Eye (tissue), 1 donor: ENCODE measurements at regions not wholly inside any gene's neighbourhood (a gene's known extent, or its start where the extent isn't known, plus 50 kb on each side); places are given as distances from the start of the nearest gene placed in this dataset.
"Not testable (repeated sequence)": the region's sequence is repeated elsewhere in the genome, so short reads cannot be mapped to it uniquely, and the experiment has no call there.

Experiments
- DNase-seq: peaks from one replicate; pipeline ENCODE4 v3.0.0-alpha.2; 2015

GRCh38 chr6:165842281-165842936, 179.4 kb upstream of the PDE10A start:
- DNase-seq: no peak

DNA sequence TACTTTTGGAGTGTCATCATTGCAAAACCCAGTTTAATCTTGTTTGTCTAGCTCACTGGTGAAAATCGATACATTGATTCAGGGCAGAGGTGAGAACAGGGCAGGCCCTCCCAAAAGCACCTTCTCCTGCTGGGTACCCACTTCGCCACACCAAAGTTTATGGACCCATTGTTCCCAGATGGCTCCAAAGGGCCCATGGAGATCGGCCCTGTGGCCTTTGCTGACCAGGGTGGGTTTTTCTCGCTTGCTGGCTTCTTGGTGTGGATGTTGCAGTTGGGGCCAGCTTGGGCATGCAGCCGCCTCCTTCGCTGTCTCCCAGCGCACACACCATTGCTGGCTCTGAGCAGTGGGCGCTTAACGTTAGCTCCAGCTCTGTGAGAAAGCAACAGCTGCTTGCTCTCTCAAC, 178.1 kb upstream of the PDE10A start:
- DNase-seq: no peak

GRCh38 chr6:165837948-165838745, 175.1 kb upstream of the PDE10A start:
- DNase-seq: no peak

DNA sequence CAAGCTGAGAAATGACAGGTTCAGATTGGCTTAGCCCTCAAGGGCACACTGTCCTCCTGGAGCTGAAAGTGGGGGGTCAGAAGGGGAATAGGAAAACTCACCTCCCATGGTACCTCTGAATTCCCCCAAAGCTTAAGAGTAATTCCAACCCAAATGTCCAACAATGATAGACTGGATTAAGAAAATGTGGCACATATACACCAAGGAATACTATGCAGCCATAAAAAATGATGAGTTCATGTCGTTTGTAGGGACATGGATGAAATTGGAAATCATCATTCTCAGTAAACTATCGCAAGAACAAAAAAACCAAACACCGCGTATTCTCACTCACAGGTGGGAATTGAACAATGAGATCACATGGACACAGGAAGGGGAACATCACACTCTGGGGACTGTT, 173.6 kb upstream of the PDE10A start:
- not testable (repeated sequence) for DNase-seq

DNA sequence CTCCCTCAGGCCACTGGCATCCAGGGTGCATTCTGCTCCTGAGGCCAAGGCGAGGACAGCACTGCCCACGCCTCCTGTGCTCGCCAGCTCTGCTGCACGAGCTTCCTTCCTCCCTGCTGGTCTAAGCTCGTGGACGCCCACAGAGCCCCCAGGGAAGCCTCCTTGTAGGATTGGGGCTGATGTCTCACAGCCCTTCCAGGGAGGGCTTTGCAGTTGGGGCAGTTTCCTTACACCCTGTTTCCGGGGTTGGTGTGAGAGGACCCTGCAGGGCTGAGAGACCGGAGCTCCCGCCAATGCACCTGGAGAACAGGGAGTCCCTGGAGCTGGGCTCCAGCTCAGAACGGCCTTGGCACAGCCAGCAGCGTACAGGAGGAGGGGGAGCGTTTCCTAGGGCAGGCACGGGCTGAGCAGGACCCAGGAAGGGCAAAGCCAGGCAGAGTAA, 172.4 kb upstream of the PDE10A start:
- no peak for DNase-seq

DNA sequence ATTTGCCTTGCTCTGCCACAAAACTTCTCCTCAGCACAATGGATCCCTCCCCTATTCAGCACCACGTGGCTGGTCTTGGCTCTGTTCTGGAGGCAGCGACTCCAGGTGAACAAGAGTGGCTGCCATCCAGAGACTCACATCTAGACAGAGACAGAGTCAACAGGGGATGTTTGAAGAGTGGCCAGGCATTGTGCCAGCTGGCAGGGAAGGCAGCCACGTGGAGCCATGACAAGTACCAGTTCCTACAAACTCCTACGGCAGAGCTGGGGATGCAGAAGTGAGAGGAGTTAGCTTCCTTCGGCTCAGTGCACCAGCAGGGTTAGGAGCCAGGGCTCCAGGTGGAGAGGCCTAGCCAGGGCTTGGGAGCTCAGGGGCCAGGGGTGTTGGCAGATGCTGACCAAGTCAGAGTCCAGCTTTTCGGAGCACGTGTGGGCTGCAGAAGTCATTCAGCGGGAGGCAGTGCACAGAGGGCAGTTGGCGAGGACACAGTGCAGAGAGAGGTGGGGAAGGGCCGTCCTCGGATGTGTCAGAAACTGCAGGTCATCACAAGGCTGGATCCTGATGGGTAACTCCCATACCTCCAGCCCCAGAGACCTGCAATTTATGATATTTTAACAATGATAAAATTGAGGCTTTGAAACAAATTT, 171.7 kb upstream of the PDE10A start:
- DNase-seq: no peak

DNA sequence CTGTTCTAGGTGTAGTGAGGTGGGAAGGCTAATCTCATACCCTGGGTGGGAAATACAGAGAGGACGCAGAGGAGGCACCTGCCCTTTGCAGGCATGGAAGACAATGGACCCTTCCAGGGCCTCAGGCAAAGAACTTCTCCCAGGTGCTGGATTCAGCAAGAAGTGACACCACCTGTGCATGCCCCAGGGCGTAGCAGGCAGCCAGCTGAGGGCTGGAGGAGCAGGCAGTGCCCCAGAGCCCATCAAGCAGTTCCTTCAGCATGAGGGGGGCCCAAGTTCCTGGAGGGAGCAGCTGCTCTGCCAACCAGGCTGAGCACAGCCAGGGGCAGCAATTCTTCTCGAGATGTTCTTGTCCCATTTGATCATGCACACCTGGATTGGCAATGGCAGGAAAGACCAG, 170.3 kb upstream of the PDE10A start:
- no peak for DNase-seq

GRCh38 chr6:165831812-165832510, 168.9 kb upstream of the PDE10A start:
- no peak for DNase-seq

DNA sequence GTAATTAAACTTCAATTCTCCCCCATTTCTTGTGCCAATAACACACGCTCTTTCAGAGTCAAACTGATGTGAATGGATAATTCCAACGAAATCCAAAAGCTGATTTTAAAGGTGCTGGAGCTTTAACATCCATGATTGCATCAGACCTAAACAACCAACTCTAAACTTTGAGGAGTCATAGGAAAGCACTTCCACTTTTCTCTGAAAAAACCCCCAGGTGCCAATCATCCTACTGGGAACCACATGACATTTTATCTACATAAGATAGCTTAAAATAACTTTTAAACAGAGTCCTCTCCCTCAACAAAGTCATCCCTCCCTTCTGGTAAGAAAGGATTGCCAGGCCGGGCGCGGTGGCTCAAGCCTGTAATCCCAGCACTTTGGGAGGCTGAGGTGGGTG, 167.7 kb upstream of the PDE10A start:
- DNase-seq: no peak

DNA sequence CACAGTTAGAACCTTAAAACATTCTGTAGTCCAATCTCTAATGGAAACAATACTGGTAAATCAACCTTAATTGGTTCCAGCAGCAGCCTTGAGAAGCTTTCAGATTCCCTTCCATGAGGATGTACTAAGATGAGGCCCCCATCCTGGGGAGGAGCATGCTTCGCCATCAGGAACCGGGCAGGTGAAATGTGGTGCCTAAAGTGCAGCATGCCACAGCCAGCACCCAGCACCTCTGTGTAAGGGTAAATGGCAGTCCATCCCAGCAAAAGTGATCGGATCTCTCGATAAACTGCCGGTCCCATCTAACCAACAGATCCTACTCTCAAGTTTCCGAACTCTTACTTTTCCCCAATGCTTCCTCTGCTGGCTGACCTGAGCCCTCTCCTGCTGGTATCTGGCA, 166.3 kb upstream of the PDE10A start:
- DNase-seq: no peak

DNA sequence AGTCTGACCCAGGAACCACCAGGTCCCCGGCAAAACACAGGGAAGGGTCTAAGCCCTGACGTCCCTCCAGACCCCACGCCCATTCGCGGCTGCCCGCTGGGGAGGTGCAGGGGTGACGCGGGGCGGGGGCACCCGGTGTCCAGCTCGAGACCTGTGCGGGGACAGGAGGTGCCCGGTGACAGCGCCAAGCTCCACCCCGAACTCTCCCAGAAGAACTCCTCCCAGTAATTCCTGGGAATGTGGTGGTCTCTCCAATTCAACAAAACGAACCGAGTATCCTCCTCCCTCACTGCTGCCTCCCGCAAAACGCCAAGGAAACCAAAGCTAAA, 164.1 kb upstream of the PDE10A start:
- no peak for DNase-seq

- no peak for DNase-seq
Observed at GRCh38 chr6:165826487-165827189, 163.6 kb upstream of the PDE10A start.

DNA sequence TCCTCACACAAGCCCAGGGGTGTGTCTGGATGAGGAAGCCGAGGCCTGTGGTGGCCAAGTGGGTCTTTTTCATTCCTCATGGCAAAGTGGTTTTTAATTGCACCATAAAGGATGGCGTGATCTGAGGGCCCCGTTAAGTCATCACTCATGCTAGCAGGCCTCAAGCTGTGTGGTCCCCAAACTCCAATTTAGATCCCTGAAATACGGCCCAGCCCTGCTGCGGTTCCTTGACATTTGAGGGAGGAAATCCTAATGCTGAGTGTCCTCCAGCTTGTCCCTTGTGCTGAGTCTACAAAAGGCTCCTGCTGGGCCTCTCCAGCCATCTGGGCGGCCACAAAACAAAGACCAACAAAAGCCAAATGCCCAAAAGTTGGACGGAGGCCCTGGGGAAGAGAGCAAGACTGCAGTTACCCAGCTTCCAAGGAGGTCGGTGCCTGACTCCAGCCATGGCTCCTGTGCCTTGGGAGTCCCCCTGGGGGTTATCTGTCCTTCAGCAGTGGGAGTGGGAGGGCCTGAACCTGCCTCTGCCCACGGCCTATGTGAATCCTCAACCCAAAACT, 162.3 kb upstream of the PDE10A start:
- DNase-seq: no peak

DNA sequence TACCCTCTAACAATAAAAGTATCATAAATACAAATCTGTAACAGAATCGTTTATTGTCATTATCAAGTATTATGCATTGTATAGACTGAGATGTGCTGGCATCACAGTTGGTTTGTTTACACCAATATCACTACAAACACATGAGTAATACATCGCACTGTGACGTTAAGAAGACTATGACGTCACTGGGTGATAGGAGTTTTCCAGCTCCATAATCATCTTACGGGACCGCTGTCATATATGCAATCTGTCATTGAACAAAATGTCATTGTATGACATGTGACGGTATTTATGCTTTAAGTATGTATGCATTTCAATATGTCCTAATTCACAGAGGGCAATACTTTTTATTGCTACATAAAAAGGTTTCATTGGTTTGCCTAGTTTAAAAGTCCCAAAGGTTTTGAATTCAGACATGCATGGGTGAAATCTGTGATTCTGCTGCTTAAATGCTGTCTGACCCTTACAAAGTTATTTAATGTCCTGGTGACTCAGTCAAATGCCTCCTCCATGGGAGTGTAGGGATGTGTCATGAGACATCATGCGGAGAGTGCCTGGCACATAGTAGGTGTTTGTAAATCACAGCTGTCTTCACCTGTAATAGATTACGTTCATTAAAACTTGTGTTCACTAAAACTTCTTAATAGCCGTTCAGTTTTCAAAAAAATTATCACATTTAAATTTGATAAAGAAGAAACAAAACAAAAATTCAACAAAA, 160.7 kb upstream of the PDE10A start:
- no peak for DNase-seq

GRCh38 chr6:165822501-165822900, 159.5 kb upstream of the PDE10A start:
- DNase-seq: no peak

- DNase-seq: no peak
Observed at GRCh38 chr6:165821754-165822153, 158.7 kb upstream of the PDE10A start.

- DNase-seq: no peak
Observed at GRCh38 chr6:165820934-165821333, 157.9 kb upstream of the PDE10A start.

- DNase-seq: no peak
Observed at GRCh38 chr6:165820407-165820806, 157.4 kb upstream of the PDE10A start.

- peak; percentile 24 for DNase-seq
Observed at GRCh38 chr6:165819394-165819793, 156.4 kb upstream of the PDE10A start.

DNA sequence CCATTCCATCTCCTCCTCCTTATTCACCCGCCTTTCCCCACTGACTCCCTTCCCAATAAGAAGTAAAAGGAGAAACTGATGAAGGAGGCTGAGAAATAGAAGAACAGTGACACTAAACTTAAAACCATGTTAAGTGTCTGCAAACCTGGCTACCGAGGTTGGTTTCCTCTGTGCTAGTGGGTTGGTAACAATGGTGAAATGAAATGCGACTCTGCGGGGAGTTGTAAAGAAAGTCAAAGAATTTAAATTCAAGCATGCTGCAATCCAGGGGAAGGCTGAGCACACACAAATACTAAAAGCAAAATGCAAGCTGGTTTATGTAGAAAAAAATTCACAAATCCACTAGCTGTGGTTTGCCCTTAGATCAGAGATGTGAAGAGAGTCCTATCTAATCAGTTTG, 155.2 kb upstream of the PDE10A start:
- no peak for DNase-seq

DNA sequence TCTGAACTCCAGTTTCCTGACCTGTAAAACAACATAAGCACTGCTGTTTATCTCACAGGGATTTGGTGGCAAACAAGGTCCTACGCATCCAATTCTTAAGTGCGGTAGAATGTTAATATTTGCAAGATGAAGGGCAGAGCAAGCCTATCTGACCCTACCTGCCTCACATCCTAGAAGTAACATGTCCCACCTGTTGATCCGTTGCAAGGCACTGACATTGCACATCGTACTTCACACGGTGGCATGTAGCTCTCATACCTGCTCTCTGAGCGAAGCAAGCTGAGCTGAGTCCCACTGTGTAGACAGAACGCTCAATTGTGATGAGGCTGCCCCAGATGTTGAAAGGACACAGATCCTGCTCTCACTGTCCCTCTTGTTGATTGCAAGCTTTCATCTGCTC, 154.7 kb upstream of the PDE10A start:
- DNase-seq: no peak

DNA sequence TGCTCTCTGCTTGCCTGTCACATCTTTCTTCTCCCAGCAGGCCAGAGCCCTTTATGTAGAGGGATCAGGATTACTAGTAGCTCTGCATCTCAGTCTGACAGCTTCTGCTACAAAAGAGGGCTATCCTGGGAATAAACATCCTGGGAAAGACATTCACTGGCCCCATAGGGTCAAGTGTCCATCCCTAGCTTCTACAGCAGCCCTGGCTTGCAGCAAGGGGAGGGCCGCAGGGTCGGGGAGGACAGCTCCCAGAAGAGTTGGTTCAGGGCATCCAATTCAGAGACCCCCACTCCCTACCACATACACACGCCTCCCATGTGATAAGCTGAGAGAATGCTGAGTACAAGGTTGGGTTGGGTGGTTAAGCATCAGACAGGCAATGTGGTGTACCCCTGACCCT, 154.1 kb upstream of the PDE10A start:
- DNase-seq: no peak
